ENCODE measurements at regions not wholly inside any gene's neighbourhood (a gene's known extent, or its start where the extent isn't known, plus 50 kb on each side); places are given as distances from the start of the nearest gene placed in this dataset.

GRCh38 chr13:84393981-84394625, 511.8 kb upstream of the SLITRK1 start:
- no peak for TF ChIP-seq POLR2A (IDR thresholded peaks at IDR 0.05; ENCODE audit: low read depth, low read length)
- TF ChIP-seq POLR2AphosphoS5 (IDR thresholded peaks at IDR 0.05; ENCODE audit: low read depth, low read length), result no peak
- TF ChIP-seq POU2F2 (IDR thresholded peaks at IDR 0.05; ENCODE audit: low read depth, low read length), result no peak
- TF ChIP-seq TAF1 (IDR thresholded peaks at IDR 0.05; ENCODE audit: low read depth, low read length), result no peak
- no peak for TF ChIP-seq PAX5 (IDR thresholded peaks at IDR 0.05; ENCODE audit: insufficient read depth, low read length, severe bottlenecking)

All from GM12891 (cell line).